H9 (cell line): ENCODE measurements at regions not wholly inside any gene's neighbourhood (a gene's known extent, or its start where the extent isn't known, plus 50 kb on each side); places are given as distances from the start of the nearest gene placed in this dataset.

Experiments used
- DNase-seq: peaks from one replicate; pipeline ENCODE4 v3.0.0-alpha.2; 2017
- H2AFZ ChIP-seq: one replicate; pipeline ENCODE4 v1.6.1; 2013; ENCODE audit warnings: mild to moderate bottlenecking, low read length, control low read depth, moderate library complexity
- H2AK5ac ChIP-seq: 2 replicates; pipeline ENCODE4 v1.6.1; 2013; ENCODE audit warnings: low read length, control low read depth, mixed read lengths; ENCODE audit not compliant: insufficient read length
- H2BK120ac ChIP-seq: one replicate; pipeline ENCODE4 v1.6.1; 2013; ENCODE audit warnings: low read depth, mild to moderate bottlenecking, low read length, control low read depth, inconsistent platforms; ENCODE audit not compliant: poor library complexity, severe bottlenecking
- H2BK12ac ChIP-seq: 2 replicates; pipeline ENCODE4 v1.6.1; 2013; ENCODE audit warnings: low read length, control low read depth, mixed read lengths, low read depth; ENCODE audit not compliant: insufficient read length
- H2BK15ac ChIP-seq: 2 replicates; pipeline ENCODE4 v1.6.1; 2013; ENCODE audit warnings: low read depth, low read length, control low read depth
- H2BK20ac ChIP-seq: one replicate; pipeline ENCODE4 v1.6.1; 2013; ENCODE audit warnings: low read depth, mild to moderate bottlenecking, low read length, control low read depth, inconsistent platforms; ENCODE audit not compliant: poor library complexity, severe bottlenecking
- H2BK5ac ChIP-seq: 2 replicates; pipeline ENCODE4 v1.6.1; 2013; ENCODE audit warnings: low read length, control low read depth, mixed read lengths; ENCODE audit not compliant: insufficient read length
- H3K14ac ChIP-seq: 2 replicates; pipeline ENCODE4 v1.6.1; 2013; ENCODE audit warnings: low read length, control low read depth; ENCODE audit not compliant: insufficient read depth
- H3K18ac ChIP-seq: 2 replicates; pipeline ENCODE4 v1.6.1; 2013; ENCODE audit warnings: low read depth, mild to moderate bottlenecking, mixed read lengths, low read length, control low read depth; ENCODE audit not compliant: insufficient read length
- H3K23ac ChIP-seq: 2 replicates; pipeline ENCODE4 v1.6.1; 2013; ENCODE audit warnings: low read length, control low read depth, mixed read lengths, low read depth; ENCODE audit not compliant: insufficient read length
- H3K23me2 ChIP-seq: 2 replicates; pipeline ENCODE4 v1.6.1; 2013; ENCODE audit warnings: low read depth, mild to moderate bottlenecking, mixed read lengths, low read length, control low read depth; ENCODE audit not compliant: insufficient read length, poor library complexity, severe bottlenecking
- H3K27ac ChIP-seq: 2 replicates; pipeline ENCODE4 v1.5.1; 2013; ENCODE audit warnings: low read length, control low read depth, mixed read lengths, low read depth; ENCODE audit not compliant: insufficient read length
- H3K27me3 ChIP-seq: 2 replicates; pipeline ENCODE4 v1.6.1; 2013; ENCODE audit warnings: low read length, control low read depth, inconsistent platforms; ENCODE audit not compliant: insufficient read depth
- H3K4ac ChIP-seq: 2 replicates; pipeline ENCODE4 v1.6.1; 2013; ENCODE audit warnings: low read depth, mild to moderate bottlenecking, control low read depth, inconsistent platforms, low read length, moderate library complexity
- H3K4me1 ChIP-seq: 2 replicates; pipeline ENCODE4 v1.6.1; 2013; ENCODE audit warnings: low read length, control low read depth, inconsistent platforms; ENCODE audit not compliant: insufficient read depth
- H3K4me2 ChIP-seq: 2 replicates; pipeline ENCODE4 v1.6.1; 2013; ENCODE audit warnings: low read length, control low read depth, mixed read lengths; ENCODE audit not compliant: insufficient read length, insufficient read depth
- H3K56ac ChIP-seq: 2 replicates; pipeline ENCODE4 v1.6.1; 2013; ENCODE audit warnings: low read depth, mild to moderate bottlenecking, mixed read lengths, low read length, control low read depth; ENCODE audit not compliant: insufficient read length
- H3K79me1 ChIP-seq: 2 replicates; pipeline ENCODE4 v1.6.1; 2013; ENCODE audit warnings: low read depth, mild to moderate bottlenecking, moderate library complexity, low read length, control low read depth, inconsistent platforms; ENCODE audit not compliant: insufficient read depth, poor library complexity, severe bottlenecking
- H3K79me2 ChIP-seq: 2 replicates; pipeline ENCODE4 v1.6.1; 2013; ENCODE audit warnings: low read length, control low read depth, inconsistent platforms; ENCODE audit not compliant: insufficient read depth
- H3K9ac ChIP-seq: 2 replicates; pipeline ENCODE4 v1.6.1; 2013; ENCODE audit warnings: low read length, control low read depth, mixed read lengths; ENCODE audit not compliant: insufficient read length; ENCODE audit errors: extremely low read depth
- H3K9me3 ChIP-seq: one replicate; pipeline ENCODE4 v1.6.1; 2013; ENCODE audit warnings: low read depth, low read length, inconsistent platforms; ENCODE audit not compliant: control insufficient read depth
- H3T11ph ChIP-seq: one replicate; pipeline ENCODE4 v1.6.1; 2013; ENCODE audit warnings: mild to moderate bottlenecking, low read length, control low read depth, inconsistent platforms
- H4K20me1 ChIP-seq: one replicate; pipeline ENCODE4 v1.6.1; 2013; ENCODE audit not compliant: control insufficient read depth, insufficient read length, insufficient read depth
- H4K5ac ChIP-seq: 2 replicates; pipeline ENCODE4 v1.6.1; 2013; ENCODE audit warnings: low read depth, mild to moderate bottlenecking, mixed read lengths, low read length, control low read depth; ENCODE audit not compliant: insufficient read length
- H4K8ac ChIP-seq: replicated peaks from 2 replicates; pipeline ENCODE4 v1.6.1; 2013; ENCODE audit warnings: low read length, control low read depth, mixed read lengths, low read depth; ENCODE audit not compliant: insufficient read length
- H4K91ac ChIP-seq: 2 replicates; pipeline ENCODE4 v1.6.1; 2013; ENCODE audit warnings: low read depth, mild to moderate bottlenecking, moderate library complexity, mixed read lengths, low read length, control low read depth; ENCODE audit not compliant: insufficient read length
- H3K27ac Mint-ChIP-seq, 3 experiments: 2 replicates in 2 of 3; 3 replicates in 1 of 3; pipeline ENCODE4 v1.8.0; 2020 to 2021; ENCODE audit warnings: mixed read lengths in 3 of 3, mild to moderate bottlenecking in 1 of 3, moderate library complexity in 1 of 3
- H3K27me3 Mint-ChIP-seq: 2 replicates; pipeline ENCODE4 v1.8.0; 2021; ENCODE audit warnings: low read depth, mild to moderate bottlenecking, moderate library complexity, mixed read lengths
- H3K36me3 Mint-ChIP-seq, 3 experiments: 2 replicates in 2 of 3; 3 replicates in 1 of 3; pipeline ENCODE4 v1.8.0; 2020 to 2021; ENCODE audit warnings: low read depth in 3 of 3, mixed read lengths in 3 of 3; ENCODE audit not compliant: insufficient read depth in 1 of 3
- H3K4me1 Mint-ChIP-seq, 2 experiments: 2 replicates each; pipeline ENCODE4 v1.8.0; 2020; ENCODE audit warnings: mixed read lengths in 2 of 2
- H3K4me3 Mint-ChIP-seq, 2 experiments: 2 replicates in 1 of 2; 3 replicates in 1 of 2; pipeline ENCODE4 v1.8.0; 2020 to 2021; ENCODE audit warnings: mild to moderate bottlenecking in 2 of 2, mixed read lengths in 2 of 2, moderate library complexity in 1 of 2
- H3K9me3 Mint-ChIP-seq, 2 experiments: 2 replicates in 1 of 2; 3 replicates in 1 of 2; pipeline ENCODE4 v1.8.0; 2020; ENCODE audit warnings: mild to moderate bottlenecking in 2 of 2, mixed read lengths in 2 of 2, moderate library complexity in 1 of 2
- WGBS: extraction: QIAGEN DNeasy Blood & Tissue Kit; methylation state at CpG from one replicate; pipeline ENCODE4 v1.1.7; 2013; ENCODE audit warnings: missing lambda C conversion rate, low lambda C conversion rate, mixed read lengths; ENCODE audit not compliant: insufficient read length; ENCODE audit errors: extremely low coverage; 5-methylcytosine and 5-hydroxymethylcytosine counted together
- TF ChIP-seq, protein P1 (sequence below): fragments of 200-600 bp; sonication (generic); conservative IDR thresholded peaks from 3 replicates; pipeline ENCODE4 v1.8.0; 2021; ENCODE audit warnings: antibody characterized with exemption, mild to moderate bottlenecking

DNA sequence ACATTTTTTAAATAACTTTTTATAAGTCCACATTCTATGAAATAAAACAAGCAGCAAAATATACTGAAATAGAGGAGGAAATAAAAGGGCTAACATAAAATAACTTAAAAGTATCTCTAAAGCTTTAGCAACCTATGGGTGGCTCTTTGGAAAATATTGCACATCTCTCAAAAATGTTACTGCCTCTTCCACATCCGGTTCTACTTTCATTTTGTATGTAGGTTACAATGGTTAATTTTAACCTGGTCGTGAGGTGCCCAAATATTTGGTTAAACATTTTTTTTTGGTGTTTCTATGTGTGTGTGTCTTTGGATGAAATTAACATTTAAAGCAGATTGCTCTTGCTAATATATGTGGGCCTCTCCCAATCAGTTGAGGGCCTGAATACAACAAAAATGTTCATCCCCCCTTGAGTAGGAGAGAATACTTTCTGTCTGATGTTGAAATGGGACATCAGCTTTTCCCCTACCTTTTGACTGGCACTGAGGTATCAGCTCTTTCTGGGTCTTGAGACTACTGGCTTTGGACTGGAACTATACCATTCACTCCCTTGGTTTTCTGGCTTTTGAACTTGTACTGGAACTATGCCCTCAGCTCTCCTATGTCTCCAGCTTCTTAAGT, 353.0 kb downstream of the ADAM29 start:
- Histone ChIP-seq H2AK5ac (no peak overlapping the region), H2BK20ac (no peak overlapping the region), H2BK15ac (no peak overlapping the region), H3K23me2 (no peaks in the 10 kb centered on the region), H2BK5ac (no peak overlapping the region), H3T11ph (no peak overlapping the region), H2BK120ac (no peak overlapping the region), H3K27me3 (no peaks in the 10 kb centered on the region), H3K4ac (no peak overlapping the region), H3K79me2 (no peaks in the 10 kb centered on the region), H3K9me3 (no peaks in the 10 kb centered on the region), H2BK12ac (no peak overlapping the region), H3K18ac (no peak overlapping the region), H3K4me1 (no peaks in the 10 kb centered on the region), H4K5ac (no peak overlapping the region), H2AFZ (no peak overlapping the region), H3K56ac (no peak overlapping the region), H3K4me2 (no peak overlapping the region), H3K23ac (no peak overlapping the region), H3K27ac (no peak overlapping the region), H4K20me1 (no peaks in the 10 kb centered on the region), H4K8ac (no peak overlapping the region), H3K14ac (no peak overlapping the region), H3K79me1 (no peaks in the 10 kb centered on the region), H3K9ac (no peak overlapping the region), H4K91ac (no peak overlapping the region)
- TF ChIP-seq, protein P1, sequence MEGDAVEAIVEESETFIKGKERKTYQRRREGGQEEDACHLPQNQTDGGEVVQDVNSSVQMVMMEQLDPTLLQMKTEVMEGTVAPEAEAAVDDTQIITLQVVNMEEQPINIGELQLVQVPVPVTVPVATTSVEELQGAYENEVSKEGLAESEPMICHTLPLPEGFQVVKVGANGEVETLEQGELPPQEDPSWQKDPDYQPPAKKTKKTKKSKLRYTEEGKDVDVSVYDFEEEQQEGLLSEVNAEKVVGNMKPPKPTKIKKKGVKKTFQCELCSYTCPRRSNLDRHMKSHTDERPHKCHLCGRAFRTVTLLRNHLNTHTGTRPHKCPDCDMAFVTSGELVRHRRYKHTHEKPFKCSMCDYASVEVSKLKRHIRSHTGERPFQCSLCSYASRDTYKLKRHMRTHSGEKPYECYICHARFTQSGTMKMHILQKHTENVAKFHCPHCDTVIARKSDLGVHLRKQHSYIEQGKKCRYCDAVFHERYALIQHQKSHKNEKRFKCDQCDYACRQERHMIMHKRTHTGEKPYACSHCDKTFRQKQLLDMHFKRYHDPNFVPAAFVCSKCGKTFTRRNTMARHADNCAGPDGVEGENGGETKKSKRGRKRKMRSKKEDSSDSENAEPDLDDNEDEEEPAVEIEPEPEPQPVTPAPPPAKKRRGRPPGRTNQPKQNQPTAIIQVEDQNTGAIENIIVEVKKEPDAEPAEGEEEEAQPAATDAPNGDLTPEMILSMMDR, result no peak
- no CpG with 5 or more reads among the region's 2 CpGs for WGBS
- no peaks in the 10 kb centered on the region for H3K36me3 Mint-ChIP-seq
- no peak overlapping the region for H3K4me3 Mint-ChIP-seq
- DNase-seq, result no peak
- no peaks in the 10 kb centered on the region for H3K27me3 Mint-ChIP-seq
- no peak overlapping the region for H3K27ac Mint-ChIP-seq
- no peaks in the 10 kb centered on the region for H3K9me3 Mint-ChIP-seq
- no peaks in the 10 kb centered on the region for H3K4me1 Mint-ChIP-seq
